ENCODE measurements at regions not wholly inside any gene's neighbourhood (a gene's known extent, or its start where the extent isn't known, plus 50 kb on each side); places are given as distances from the start of the nearest gene placed in this dataset.

GRCh38 chr1:223479261-223479660 lies 86.0 kb downstream of the CCDC185 start:
- no peaks in the 10 kb centered on the region; a peak in 1 of 4 replicates for H3K27me3 ChIP-seq (replicated peaks in 1 of 2; ENCODE audit: control insufficient read depth in 2 of 2, insufficient read depth in 2 of 2, low read length in 1 of 2)
- no peaks in the 10 kb centered on the region for H3K9me3 ChIP-seq (replicated peaks; ENCODE audit: control insufficient read depth, insufficient read depth, low read length)
- H3K9ac ChIP-seq (ENCODE audit: control insufficient read depth, insufficient read depth, low read length): no peak overlapping the region
- H3K4me1 ChIP-seq (ENCODE audit: control insufficient read depth, insufficient read depth, low read length): peaks cover 4% of the 10 kb centered on the region; the same call in 1 of the 2 replicates
- RAD21 ChIA-PET (ENCODE audit: unreplicated experiment): no interaction called here
- no peak overlapping the region for H3K4me3 ChIP-seq
- CTCF ChIA-PET: no interaction called here
- SMC1A ChIA-PET (ENCODE audit: uncharacterized antibody, unreplicated experiment): interaction anchor here (1.2 kb wide), 1 partner anchor 17 kb away, joined by 3 read pairs; no protein-coding TSS in a partner anchor
- DNase-seq (ENCODE audit: low read depth, low spot score) (no peak), FAIRE-seq (no peak), ATAC-seq (peak; percentile 18; the same call in 1 of the 3 replicates)
- no TSS peak for BruUV-seq (replicated peaks)
- intact Hi-C loops (cut with micrococcal nuclease; ENCODE audit: unreplicated experiment): no loop called here
- no peak overlapping the region for H3K27ac ChIP-seq (ENCODE audit: control insufficient read depth, insufficient read depth)
- TF ChIP-seq RAD51 (IDR thresholded peaks at IDR 0.05) (no peak), GABPA (IDR thresholded peaks at IDR 0.05; ENCODE audit: low read depth) (no peak), ASH2L (IDR thresholded peaks at IDR 0.05; ENCODE audit: borderline replicate concordance, low read depth) (no peak), CUX1 (IDR thresholded peaks at IDR 0.05; ENCODE audit: insufficient replicate concordance, low read depth, low read length) (no peak), KDM1A (IDR thresholded peaks at IDR 0.05; ENCODE audit: borderline replicate concordance) (no peak), MXI1 (IDR thresholded peaks at IDR 0.05; ENCODE audit: low read depth, low read length) (no peak), ZSCAN29 (IDR thresholded peaks at IDR 0.05) (no peak), PAX5 (IDR thresholded peaks at IDR 0.05; ENCODE audit: borderline replicate concordance, low read depth, low read length) (no peak), SUPT20H (IDR thresholded peaks at IDR 0.05; ENCODE audit: borderline replicate concordance, control insufficient read depth, low read depth, low read length) (no peak), FOXK2 (IDR thresholded peaks at IDR 0.05) (no peak), ZNF592 (IDR thresholded peaks at IDR 0.05) (no peak), SIN3A (IDR thresholded peaks at IDR 0.05; ENCODE audit: low read depth, low read length) (no peak), IRF4 (IDR thresholded peaks at IDR 0.05; ENCODE audit: low read depth, low read length) (no peak), CBX3 (IDR thresholded peaks at IDR 0.05; ENCODE audit: borderline replicate concordance, low read depth) (no peak), TARDBP (IDR thresholded peaks at IDR 0.05; ENCODE audit: borderline replicate concordance) (no peak), TBL1XR1 (IDR thresholded peaks at IDR 0.05; ENCODE audit: low read depth, low read length) (no peak), SIX5 (IDR thresholded peaks at IDR 0.05; ENCODE audit: low read depth, low read length, severe bottlenecking) (no peak)
- no peak overlapping the region for H3K4me2 ChIP-seq (ENCODE audit: control insufficient read depth, insufficient read depth)
- no peaks in the 10 kb centered on the region for H3K79me2 ChIP-seq (ENCODE audit: control insufficient read depth, insufficient read depth, low read length)
- no peaks in the 10 kb centered on the region for H4K20me1 ChIP-seq (ENCODE audit: control insufficient read depth, insufficient read depth)
- POLR2A ChIA-PET: no interaction called here
- in situ Hi-C loops (cut with MboI): no loop called here
- H2AFZ ChIP-seq (ENCODE audit: control insufficient read depth, low read depth, low read length): no peak overlapping the region
- H3K36me3 ChIP-seq (ENCODE audit: control insufficient read depth in 2 of 2, insufficient read depth in 2 of 2, low read length in 1 of 2): no peaks in the 10 kb centered on the region
- 6% methylated on average over 6 of the region's 7 CpGs for WGBS (ENCODE audit: insufficient coverage, insufficient replicate concordance, low lambda C conversion rate, missing lambda C conversion rate)
